ENCODE measurements at regions not wholly inside any gene's neighbourhood (a gene's known extent, or its start where the extent isn't known, plus 50 kb on each side); places are given as distances from the start of the nearest gene placed in this dataset.

DNA sequence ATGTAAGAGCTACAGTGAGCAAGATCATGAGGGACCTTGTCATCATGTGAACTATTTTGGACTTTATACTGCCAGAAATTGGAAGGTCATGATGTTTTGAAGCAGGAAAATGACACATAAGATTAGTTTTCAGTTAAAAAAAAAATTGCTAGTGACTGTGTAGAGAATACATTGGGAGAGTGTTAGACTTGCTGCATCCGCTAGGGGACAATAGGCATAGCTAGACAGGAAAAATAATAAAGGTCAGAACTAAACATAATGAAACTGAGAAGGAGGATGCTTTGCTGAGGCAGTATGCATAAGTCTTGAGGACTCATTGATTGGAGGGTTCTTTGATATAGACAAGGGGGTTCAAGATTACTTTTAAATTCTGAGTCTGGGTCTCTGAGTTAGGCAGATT is 275.8 kb upstream of the KCNH8 start:
- no peak for DNase-seq

DNA sequence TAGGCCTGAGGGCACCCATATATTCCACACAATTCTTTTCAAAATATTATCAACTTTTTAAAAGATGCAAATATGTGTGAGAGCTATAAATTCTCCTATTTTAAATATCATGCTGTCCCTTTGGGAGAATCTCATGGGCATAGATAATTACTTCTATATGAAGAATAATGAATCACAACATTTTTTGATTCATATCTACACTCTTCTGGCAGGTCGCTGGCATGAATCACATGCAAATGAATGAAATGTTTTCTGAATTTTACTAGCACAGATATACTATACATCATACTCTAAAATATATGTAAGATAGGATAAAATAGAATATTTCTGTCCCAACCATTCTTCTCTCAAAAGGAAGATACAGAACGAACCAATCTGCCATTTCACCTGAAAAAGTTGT is 277.7 kb upstream of the KCNH8 start:
- no peak for DNase-seq

DNA sequence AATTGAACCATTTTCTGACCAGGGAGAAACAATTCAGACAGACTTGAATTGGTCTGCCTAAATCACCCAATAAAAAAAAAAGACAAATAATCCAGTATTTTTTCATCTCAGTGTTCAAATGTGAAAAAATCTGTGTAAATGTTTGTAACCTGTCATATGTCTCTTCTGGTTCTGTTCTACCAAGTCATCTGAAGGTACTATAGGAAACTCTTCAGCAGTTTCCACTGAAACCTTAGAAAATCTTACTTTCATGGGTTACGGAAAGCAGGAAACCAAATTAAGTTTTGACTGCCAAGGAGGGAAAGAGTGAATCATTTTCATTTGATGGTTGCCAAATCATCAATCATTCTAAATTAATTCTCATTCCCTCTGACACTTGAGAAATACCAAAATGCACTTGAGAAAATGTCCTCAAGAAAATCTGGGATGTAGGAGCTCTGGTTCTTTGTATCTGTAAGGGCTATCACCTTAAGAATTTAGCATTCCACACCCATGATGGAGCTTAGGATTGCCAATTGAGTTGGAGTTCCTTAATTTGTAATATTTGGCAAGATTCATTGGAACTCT is 278.2 kb upstream of the KCNH8 start:
- no peak for DNase-seq

DNA sequence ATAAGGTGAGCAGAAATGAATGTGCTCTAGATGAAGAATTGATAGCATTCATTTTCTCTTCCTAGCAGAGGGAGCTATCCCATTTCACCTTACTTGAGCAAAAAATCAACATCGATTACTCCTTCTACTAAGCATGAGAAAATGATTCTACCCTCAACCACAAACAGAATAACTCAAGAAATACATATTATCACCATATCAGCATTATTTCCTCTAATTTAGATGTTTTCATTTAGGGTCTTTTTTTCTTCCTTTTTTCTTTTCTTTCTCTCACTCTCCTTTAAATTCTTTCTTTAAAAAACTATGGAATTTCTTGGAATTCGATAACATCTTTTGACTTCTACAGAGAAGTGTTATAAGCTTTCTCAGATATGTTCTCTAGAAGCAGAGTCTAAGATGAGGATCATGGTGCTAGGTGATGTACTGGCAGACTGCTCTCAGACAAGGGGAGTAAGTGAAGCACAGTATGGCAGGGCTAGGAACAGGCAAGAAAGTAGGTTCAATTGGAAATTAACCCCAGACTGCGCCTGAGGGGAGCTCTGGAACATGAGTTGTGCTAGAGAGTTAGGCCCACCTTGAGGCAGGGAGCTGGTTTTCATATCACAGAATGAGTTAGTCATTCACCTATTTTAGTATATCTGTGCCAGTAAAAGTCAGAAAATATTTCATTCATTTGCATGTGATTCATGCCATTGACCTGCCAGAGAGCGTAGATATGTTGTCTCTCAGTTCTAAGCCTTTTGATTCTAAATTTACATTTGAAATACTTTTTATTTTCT is 279.2 kb upstream of the KCNH8 start:
- no peak for DNase-seq

DNA sequence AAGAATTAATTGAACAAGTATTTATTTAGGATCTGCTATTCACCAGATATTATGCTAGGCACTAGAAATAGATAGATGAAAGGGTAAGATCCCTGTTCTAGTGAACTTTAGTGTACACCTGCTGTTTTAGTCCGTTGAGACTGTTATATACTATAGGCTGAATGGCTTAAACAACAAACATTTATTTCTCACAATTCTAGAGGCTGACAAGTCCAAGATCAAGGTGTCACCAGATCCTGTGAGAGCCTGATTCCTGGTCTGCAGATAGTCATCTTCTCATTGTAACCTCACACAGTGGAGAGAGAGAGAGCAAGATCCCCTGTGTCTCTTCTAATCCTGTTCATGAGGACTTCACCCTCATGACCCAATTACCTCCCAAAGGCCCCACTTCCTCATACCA is 281.4 kb upstream of the KCNH8 start:
- no peak for DNase-seq

DNA sequence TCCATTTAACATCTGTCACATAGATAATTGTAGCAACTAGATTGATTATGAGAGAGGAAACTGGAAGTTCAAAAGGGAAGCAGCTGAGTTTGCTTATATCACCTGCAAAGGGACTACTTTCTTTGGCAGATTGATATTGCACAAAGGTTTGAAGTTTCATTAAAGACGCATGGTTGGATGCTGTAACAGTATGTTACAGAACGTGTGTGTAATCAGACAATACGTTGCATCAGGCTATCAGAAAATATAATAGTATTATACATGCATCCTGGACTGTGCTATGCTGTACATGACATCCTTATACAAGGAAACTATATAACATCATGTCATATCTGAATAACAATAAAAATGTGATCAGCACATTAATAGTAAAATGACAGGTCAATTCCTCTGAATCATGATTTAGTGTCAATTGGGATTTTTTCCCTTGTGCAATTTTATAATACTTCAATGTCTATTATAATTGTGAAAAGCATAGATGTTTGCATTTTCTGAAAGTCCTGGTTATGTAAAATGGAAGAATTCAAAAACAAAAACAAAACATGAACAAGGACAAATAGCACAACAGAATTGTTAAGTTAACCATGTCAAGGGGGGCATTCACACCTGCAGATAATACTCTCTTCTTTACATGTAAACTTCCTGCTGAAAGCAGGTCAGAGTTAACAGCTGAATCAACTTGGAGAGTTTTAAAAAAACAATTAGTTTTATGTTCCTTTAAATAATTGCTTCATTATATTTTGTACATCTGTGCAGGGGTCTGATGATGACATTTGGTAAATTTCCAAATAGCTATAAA is 283.2 kb upstream of the KCNH8 start:
- DNase-seq = no peak

DNA sequence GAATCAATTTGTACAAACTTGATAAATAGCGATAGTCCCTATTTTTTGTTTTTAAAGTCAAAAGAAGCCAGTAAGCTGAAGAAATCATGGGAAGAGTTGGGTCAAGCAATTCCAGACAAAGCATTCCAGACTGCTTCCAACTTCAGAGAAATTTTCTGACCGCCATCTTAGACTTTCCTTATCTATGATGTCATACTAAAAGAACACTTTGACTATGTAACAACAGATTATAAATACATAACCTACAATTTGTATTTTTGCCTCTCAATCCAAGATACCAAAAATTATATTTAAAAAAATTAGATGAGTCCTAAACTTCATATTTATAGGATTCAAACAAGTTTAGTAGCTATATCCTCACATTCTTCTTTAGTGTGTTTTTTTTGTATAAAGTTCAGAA is 286.2 kb upstream of the KCNH8 start:
- no peak for DNase-seq

DNA sequence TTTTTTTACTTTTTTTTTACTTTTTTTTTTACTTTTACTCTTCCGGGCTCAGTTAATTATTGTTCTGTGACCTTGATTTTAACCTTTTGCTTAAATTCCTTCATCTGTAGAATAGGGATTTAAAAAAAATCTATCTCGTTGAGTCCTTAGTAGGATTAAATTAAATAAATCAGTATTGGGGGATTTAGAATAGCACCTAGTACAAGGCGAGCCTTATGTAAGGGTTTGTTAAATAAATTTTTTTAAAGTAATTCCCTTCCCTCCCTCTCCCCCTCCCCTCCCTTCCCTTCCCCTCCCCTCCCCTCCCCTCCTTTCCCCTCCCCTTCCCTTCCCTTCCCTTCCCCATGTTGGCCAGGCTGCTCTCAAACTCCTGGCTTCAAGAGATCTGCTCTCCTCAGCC is 287.2 kb upstream of the KCNH8 start:
- DNase-seq = no peak

DNA sequence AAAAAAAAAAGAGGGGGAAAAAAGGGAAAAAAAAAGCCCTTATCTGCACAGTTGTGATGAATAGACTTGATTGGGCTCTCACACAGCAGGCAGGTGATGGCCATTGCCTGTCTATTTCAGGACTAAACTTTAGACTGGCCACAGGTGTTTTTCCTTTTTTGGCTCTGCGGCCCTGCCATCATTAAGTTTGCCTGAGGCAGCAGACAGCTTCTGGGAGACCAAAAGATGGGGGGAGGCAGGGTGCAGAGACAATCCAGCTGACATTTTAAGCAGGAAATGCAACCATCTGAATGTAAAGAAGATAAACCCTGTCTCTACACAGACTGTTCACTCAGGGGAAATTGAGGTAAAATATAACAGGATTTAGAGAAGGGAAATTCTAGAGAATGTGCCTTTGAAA is 295.0 kb upstream of the KCNH8 start:
- no peak for DNase-seq

DNA sequence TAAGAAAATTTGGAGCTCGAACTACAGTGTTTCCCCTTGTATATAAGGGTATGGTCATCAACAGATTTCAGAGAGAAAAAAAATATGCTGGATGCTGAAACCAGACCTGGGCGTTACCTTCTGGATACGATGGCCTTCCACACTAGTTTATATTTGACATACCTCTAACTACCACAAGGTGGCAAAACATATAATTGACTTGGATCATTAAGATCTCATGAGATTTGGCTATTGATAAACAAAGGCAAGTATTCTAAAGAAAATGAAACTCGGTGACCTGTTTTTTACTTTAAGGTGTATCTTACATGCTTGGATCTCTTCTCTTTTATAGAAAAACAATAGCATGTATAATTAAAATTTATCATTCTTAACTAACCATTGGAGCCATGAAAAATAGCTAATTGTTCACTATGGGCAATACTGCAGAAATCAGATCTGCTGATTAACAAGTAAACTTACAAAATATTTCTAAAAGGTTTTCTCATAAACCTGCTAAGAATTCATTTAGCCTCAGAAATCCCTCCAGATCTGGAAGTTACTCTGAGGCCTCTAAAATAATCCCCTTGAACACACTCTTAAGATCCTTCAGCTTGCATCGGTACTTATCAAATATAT is 300.6 kb upstream of the KCNH8 start:
- DNase-seq = no peak

DNA sequence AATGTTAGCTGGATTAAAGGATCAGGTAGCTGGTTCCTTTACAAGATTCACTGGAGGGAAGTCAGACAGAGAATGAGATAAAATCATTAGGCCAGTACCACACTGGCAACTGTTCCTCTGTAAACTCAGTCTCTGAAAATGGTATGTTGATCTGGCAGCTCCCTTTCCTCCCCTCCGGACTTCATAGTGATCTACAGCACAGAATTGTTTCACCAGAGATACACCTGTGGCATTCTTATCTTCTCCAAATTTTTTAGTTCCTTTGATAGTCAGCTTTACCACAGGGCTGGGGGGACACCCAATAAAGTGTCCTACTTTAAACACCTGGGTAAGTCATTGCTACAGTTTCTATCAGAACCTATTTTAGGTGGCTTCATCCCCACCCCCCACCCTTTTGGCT is 304.3 kb upstream of the KCNH8 start:
- DNase-seq = no peak

DNA sequence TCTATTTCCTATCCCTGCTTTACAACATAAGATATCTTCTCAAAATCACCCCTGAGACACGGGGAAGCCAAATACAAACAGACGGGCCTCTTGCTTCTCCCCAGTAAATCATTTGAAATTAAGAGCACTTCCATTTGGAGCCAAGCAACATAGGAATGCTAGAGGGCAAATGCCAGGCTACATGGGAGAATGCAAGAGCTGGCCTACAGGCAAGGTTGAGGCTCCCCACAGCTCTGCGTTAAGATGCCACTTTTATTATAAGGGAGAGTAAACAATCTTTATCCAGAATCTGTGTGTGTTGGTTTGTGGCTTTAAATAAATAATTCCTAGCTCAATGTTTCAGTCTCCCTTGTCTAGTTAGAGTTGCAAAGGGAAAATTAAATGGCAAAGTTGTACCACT is 305.1 kb upstream of the KCNH8 start:
- no peak for DNase-seq

DNA sequence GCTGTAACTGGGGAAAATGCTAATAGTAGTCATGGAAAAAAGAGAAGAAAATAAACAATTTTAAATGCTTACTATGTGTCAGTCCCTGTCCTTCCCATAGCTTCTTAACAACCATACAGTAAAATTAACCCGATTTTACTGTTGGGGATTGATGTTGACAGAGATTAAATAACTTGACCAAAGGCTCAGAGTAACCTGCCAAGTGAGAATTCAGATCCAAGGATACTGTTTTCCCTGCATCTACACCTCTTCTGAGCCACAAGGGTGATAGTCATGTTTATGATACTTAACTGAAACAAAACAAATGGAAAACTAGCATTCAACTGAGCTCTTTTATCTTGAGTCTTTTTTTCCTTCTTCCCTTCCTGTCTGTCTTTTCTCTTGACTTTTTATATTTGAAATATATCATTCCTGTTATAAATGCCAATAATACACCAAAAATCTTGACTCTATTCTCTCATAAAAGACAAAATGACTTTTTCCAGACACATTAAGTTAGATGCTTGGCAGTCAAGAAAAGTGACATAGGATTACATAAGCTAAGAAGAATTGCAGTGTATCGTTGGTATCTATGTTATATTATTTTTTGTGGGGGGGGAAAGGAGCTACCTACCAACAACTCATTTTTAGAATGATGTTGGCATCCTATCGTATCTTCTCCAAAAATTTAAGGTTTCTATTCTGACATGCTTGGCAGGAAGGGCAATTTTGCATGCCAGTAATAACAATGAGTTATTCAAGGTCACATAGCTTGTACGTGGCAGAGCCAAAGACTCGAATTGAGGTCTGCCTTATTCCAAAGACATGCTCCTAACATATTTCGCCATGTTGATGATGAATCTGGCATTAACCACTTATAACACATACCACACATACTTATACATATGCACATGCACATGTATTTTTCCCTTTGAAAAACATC is 306.6 kb upstream of the KCNH8 start:
- DNase-seq = no peak

DNA sequence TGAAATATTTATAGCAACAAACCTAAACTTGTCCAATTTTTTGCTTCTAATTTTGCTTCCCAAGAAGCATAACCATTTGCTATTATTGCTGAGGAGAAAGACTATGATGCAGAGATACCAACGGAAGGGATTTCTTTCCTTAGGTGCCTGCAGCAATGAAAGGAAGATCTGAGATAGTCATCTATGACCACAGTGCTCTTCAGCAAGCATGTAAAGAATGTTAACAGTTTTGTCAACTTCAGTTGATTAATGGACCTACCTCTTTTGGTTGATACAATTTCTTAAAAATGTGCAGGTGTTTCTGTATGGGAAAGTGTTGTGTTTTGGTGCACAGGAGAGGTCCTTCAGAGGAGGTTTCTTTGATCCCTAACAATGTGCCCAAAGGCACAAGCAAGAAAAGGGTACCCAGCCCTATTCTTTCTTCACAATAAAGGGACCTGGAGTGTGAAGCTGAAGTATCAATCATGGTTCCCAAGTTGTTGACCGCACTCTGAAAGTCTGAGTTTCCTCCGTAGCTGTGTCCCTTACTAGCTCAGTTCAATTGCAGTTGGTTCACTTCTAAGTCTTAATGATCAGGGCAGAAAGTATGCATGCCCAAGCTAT is 307.7 kb upstream of the KCNH8 start:
- DNase-seq = no peak

DNA sequence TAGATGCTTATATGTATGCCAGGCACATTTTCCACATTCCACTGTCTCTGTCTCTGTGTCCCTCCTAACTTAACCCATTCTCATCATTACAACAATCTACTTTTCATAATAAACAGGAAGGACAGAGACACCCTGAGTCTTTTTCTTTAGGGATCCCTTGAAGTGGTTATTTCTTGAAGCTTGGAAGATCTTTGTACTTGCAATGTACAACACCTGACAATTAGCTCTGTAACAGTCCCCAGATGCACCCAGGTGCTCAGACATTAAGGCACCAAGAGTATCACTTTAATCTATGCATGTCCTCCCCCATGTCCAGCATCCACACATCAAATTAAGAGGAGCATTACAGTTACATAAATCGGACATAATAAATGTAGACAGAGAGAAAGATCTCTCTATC is 309.6 kb upstream of the KCNH8 start:
- no peak for DNase-seq

DNA sequence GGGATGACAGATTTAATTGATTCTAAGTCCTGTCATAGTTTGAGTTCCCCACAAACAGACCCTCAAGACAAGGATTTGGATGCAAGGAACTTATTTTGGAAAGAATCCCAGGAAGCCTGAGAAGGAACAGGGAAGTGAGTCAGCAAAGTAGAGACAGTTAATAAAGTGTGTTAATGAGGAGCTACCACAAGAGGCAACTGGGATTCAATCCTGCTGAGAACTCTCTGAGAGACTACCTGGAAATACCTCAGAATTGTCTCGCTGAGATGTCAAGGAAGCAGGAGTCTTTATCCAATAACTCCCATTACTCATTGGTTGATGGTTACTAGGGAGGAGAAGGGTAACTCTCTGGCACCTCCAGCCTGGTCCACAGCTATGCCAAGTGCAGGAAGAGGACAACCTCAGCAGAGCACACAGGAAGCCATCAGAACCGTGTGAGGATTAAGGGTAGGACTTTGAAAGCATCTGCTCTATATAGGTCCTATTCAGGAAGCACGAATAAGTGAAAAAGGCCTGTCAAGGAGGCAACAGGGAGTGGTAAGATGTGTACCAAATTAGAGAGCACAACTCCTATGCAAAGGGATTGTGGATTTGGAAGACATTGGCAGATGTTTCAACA is 311.1 kb upstream of the KCNH8 start:
- no peak for DNase-seq

DNA sequence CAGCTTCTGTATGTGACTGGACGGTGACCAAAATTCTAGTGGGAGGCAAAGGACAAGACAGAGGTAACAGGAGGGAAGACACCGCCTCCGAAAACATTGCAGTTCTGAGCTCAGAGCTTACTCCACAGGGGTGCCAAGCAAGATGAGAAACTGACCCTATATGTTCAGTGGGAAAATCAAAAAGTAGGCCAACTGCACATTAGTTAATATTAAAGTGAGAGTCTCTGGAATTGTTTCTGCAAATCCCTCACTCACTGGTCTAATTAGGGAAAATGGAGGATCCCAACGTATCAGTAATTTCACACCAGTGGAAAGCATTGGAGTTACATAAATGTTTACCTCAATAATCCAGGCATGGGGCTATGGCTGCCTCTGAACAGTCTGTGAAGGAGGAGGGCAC is 313.3 kb upstream of the KCNH8 start:
- no peak for DNase-seq

DNA sequence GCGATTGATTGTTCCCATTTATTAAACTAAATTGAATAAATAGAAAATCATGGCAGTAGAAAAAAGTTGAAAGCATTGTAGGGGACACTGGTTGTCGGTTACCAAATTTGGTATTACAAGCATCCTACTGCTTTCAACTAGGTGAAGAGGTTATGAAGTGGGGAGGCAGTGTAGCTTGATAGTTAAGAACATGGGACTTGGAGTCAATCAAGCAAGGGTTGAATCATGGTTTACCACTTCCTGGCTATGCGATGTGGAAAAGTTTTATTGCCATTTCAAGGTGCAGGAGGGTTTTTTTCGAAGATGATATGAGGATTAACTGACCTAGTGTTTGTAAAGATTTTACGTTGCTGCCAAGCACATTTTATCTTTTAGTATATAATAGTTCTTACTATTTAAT is 318.2 kb upstream of the KCNH8 start:
- no peak for DNase-seq

DNA sequence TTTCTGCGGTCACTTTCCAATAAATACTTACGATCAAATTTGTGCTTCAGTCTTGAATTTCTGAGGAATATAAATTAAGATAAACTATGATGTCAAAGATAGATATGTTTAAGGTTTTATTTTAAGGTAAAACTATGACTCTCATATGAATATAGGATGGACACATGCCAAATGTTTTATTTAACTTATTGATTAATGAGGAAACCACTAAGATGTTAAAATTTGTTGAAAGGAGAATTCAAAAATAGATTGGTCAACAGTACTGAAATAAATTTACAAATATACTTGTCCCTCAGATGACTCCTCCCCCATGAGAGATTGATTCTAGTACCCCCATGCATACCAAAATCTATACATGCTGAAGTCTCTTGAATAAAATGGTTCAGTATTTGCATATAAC is 319.7 kb upstream of the KCNH8 start:
- no peak for DNase-seq

DNA sequence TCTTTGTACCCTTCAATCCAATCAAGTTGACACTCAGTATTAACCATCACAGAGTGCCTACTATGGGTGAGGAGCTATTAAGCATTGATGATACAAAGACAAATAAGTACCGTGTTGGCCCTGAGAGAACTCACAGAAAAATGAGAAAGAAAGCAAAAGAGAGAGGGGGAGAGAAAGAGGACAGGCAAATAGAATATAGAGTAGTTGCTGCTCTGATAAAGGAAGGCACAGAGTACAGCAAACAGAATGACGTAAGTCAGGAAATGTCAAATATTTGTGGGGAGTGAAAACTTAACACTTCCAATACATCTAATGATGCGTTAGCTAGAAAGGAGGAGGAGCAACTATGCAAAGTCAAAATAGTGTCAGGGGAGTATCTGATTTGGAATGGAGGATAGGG is 320.6 kb upstream of the KCNH8 start:
- DNase-seq = no peak

DNA sequence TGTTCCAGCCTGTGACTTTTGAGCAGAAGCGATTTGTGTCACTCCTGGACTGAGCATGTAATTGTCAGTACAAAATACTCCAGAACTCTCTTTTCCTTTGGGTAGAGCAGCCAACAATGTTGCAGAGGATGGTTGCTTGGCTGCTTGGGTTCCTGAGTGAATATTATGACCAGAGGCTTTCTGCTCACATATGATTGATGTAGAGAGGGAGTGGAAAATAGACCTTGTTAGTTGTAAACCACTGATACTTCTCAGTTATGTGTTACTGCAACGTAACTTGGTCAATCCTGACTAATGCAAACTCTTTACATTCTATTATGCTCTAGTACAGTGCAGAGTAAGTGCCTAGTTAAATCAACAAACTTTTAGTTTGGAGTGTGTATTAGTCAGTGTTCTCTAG is 322.6 kb upstream of the KCNH8 start:
- DNase-seq = no peak

DNA sequence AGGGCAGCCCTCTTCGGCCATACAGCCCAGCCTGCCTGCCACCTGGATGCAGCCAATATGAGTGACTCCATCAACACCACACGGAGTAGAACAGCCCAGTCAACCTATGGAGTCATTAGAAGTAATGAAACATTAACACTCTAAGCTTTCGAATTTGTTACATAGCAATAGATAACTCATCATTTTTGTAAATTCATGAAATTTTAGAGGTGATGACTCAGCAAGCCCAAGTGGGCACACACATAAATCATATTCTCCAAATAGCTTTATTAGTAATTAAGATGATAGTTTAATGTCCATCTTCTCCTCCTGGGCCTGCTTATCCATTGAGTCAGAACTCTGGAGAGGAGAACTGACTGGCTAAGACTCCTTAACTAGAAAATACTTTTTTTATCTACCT is 335.0 kb upstream of the KCNH8 start:
- DNase-seq = no peak
